ENCODE measurements at regions not wholly inside any gene's neighbourhood (a gene's known extent, or its start where the extent isn't known, plus 50 kb on each side); places are given as distances from the start of the nearest gene placed in this dataset.
"Not testable (repeated sequence)": the region's sequence is repeated elsewhere in the genome, so short reads cannot be mapped to it uniquely, and the experiment has no call there.

DNA sequence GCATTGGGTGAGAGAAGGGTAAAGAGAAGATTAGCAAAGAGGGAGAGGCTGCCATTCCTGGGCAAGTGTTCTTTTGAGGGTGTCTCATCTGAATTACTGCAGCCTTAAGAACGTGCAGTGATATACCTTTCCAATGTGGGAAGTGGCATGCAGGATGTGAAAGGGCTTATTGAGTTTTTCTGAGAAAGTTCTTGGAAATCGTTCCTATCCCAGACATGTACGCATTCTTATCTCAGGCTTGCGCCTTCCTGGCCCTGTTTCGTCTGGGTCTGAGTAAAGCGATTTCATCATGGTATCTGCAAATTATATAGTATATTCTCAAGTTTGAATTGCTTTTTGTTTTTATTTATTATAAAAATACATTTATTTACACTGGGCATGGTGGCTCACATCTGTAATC lies 699.8 kb downstream of the TRAM1L1 start:
- ATAC-seq: no peak
- intact Hi-C loops (cut with micrococcal nuclease): no loop called here

DNA sequence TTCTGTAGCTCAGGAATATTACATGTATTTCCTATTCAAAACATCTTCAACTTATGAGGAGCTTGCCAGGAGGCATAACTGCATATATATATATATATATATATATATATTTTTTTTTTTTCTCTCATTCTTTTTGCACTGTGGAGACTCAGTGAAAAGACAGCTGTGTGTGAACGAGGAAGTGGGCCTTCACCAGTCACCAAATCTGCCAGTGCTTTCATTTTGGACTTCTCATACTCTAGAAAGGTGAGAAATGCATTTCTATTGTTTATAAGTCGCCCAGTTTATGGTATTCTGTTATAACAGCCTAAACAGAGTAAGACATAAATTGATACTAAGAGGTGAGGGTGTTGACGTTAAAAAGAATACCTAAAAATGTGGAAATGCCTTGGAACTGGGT lies 710.6 kb downstream of the TRAM1L1 start:
- no peak for DNase-seq
- intact Hi-C loops (cut with micrococcal nuclease): no loop called here
- ATAC-seq: no peak

More for the DNA sequence above, 699.8 kb downstream of the TRAM1L1 start:
- DNase-seq: no peak

DNA sequence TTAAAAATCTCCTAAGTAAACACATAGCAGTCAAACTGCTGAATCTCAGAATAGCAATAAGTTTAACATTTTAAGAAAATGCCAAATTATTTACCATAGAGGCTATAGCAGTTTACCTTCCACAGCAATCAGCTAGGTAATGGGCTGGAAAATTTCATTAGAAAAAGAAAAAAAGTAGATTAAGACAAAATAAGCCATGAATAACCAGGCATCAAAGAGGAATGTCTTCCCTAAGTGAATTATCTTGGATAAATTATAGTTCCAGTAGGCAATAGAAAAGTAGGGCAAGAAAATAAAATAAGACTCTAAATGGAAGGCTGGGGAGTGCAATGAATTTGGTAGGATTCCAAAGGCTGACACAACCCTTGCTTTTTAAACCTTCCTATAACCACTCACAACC lies 722.8 kb downstream of the TRAM1L1 start:
- ATAC-seq: no peak
- DNase-seq: no peak
- intact Hi-C loops (cut with micrococcal nuclease): no loop called here

DNA sequence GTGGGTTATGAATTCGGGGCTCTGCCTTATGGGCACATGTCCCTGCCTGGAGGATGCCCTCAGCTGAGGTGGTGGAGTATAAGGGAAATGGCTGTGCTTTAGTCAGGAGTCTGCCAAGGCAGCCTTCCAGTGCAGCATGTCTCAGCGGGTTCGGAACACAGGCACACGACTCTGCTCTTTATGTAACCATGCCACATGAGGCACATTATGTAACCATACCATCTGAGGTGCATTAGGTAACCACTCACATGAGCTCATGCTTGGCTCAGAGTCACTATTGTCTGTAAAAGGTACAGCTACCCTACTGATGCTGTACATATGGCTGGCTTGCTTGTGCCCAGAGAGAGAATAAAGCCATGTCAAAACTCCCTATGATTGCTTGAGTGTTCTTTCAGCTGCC lies 723.6 kb downstream of the TRAM1L1 start:
- no peak for ATAC-seq
- intact Hi-C loops (cut with micrococcal nuclease): no loop called here
- no peak for DNase-seq

DNA sequence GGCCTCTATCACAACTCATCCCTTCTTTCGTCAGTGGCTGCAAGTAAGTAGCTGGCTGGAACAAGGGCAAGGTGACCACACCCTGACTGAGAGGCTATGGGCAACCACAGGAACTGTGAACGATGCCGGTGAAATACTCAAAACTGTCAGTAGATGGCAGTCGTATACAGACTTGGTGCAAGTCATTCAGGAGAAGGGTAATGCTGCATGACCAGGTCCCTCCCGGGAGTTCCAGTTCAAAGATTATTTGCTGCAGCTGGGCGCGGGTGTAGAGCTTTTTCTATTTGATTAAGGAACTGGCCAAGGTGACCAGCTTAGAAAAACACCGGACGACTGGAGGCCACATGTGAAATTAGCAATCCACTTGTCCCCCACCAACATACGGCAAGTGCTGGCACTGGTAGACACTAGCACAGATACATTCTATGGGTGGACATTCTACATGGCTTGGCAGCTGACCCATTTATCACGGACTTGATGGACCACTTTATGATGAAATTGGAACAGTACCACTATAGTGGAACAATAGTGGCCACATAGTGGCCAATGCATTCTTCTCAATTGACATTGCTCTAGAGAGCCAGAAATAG lies 726.6 kb downstream of the TRAM1L1 start:
- intact Hi-C loops (cut with micrococcal nuclease): no loop called here
- DNase-seq: no peak
- ATAC-seq: peak; percentile 57

DNA sequence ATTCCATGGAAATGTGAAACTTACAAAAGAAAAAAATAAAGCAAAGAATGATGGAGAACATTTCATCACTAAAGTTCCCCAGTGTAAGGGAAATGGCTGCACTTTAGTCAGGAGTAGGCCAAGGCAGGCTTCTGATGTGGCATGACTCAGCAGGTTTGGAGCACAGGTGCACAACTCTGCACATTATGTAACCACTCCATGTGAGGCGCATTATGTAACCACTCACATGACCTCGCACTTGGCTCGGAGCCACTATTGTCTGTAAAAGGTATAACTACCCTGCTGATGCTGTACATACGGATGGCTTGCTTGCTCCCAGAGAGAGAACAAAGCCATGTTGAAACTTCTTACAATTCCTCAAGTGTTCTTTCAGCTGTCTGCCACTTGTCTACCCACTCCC lies 727.6 kb downstream of the TRAM1L1 start:
- no peak for DNase-seq

DNA sequence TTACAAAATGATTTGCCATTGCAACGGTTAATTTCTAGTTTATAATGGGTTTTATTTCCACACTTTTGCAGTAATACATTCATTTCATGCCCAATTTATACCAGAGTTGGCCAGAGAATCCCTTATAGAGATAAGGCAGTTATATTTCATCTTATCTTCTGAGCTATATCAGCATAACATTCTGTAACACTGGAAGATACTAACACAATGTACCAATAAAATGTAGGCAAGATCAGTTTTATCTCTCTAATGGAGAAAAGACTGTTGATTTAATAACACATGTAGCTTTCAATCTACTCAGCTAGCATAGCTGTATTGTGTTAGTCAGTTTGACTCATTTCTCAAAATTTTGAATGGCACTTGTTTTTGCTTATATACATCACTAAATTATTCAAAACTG lies 738.6 kb downstream of the TRAM1L1 start:
- ATAC-seq (no peak), DNase-seq (no peak)
- intact Hi-C loops (cut with micrococcal nuclease): no loop called here

More for the DNA sequence above, 727.6 kb downstream of the TRAM1L1 start:
- intact Hi-C loops (cut with micrococcal nuclease): no loop called here
- no peak for ATAC-seq

DNA sequence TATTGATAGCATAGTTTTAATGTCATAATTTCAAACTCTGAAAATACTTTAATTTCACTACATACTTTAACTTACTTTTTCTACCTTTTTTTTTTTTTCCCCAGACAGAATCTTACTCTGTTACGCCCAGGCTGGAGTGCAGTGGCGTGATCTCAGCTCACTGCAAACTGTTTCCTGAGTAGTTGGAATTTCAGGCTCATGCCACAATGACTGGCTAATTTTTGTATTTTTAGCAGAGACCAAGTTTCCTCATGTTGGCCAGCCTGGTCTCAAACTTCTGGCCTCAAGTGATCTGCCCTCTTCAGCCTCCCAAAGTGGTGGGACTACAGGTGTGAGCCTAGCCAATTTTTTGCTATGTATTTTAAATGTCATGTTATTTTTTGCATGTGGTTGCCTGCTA lies 741.6 kb downstream of the TRAM1L1 start:
- peak; percentile 38 for ATAC-seq
- no peak for DNase-seq
- intact Hi-C loops (cut with micrococcal nuclease): no loop called here

DNA sequence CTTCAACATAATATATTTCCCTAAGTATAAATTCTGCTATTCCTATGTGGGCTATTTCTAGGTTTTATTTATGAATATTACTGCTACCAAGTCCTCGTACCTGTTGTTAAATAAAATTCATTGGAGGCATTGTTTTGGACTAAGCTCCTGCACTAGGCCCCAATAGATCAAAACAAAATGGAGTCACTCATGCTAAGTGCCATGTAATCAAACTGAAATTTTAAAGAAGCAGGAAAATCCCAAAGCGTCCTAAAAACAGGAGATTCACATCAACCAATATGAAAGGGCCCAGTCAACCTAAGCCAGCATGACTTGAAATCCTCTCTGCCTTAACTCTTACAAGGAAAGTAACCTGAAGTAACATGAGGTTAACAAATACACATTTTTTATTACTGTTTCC lies 743.2 kb downstream of the TRAM1L1 start:
- intact Hi-C loops (cut with micrococcal nuclease): no loop called here
- no peak for ATAC-seq
- DNase-seq: no peak

DNA sequence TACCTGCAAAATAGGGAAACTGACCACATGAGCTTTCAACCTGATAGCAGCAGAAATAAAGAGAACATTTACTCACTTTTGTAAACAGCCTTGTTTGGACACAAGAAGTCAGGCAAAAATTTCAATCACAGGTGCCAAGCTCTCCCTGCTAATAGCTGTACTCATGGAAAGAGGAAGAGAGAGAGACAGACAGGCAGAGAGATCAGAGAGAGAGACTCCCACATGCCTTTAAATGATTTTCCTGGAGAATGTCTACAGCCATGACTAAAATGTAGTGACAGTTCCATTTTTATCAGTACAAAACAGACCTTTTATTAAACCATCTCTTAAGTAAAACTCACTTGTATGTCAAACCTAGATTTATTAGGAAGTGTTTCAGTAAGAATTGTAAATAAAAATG lies 752.9 kb downstream of the TRAM1L1 start:
- no peak for ATAC-seq

DNA sequence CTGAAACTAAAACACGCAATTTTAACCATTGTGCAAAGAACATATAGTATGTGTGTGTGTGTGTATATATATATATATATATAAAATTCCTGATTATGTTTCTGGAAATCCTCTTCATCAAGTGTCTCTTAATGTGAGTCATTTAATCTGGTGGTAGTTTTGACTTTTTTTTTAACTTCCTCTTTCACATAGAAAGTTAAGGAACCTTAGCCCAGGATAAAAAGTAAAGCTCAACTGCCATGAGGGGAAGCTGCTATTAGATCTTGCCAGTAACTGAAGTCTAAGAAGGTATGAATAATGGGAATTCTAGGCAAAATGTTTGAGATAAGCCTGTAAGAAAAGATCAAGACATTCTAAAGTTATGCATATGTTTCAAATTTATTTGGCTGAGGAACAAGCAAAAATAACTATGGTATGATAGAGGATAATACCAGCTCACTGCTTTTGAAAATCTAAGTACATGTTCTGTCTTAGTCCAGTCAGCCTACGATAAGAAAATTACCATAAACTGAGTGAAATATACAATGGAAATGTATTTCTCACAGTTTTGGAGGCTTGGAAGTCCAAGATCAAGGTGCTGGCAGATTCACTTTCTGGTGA lies 757.0 kb downstream of the TRAM1L1 start:
- ATAC-seq: no peak
- intact Hi-C loops (cut with micrococcal nuclease): no loop called here
- no peak for DNase-seq

More for the DNA sequence above, 752.9 kb downstream of the TRAM1L1 start:
- no peak for DNase-seq
- intact Hi-C loops (cut with micrococcal nuclease): no loop called here

DNA sequence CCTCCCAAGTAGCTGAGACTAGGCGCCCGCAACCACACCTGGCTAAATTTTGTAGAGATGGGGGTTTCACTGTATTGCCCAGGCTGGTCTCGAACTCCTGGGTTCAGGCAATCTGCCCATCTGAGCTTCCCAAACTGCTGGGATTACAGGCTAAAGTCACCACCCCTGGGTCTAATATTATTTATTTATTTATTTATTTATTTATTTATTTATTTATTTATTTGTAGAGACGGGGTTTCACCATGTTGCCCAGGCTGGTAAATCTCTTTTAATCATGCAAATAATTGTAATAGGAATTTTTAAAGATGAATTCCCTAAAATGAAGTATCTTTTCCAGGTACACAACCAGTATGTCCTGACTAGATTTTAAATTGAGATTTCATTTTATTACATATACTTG lies 761.8 kb downstream of the TRAM1L1 start:
- DNase-seq (no peak), ATAC-seq (no peak)
- intact Hi-C loops (cut with micrococcal nuclease): no loop called here

DNA sequence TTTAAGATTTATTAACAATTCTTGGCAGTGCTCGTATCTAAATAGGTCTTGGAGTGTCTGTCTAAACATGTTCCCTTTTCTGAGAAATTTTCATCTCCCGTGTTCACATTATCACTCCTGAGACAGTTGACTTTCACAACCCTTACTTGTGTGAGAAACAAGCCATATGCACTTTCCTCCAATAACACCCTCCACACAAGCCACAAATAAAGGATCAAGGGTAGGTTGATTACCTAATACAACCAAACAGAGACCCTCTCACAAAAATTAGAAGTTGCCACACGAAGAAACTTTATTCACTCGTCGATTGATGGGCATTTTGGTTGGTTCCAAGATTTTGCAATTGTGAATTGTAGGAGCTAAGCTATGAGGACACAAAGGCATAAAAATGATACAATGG lies 763.9 kb downstream of the TRAM1L1 start:
- intact Hi-C loops (cut with micrococcal nuclease): no loop called here
- no peak for DNase-seq
- no peak for ATAC-seq

DNA sequence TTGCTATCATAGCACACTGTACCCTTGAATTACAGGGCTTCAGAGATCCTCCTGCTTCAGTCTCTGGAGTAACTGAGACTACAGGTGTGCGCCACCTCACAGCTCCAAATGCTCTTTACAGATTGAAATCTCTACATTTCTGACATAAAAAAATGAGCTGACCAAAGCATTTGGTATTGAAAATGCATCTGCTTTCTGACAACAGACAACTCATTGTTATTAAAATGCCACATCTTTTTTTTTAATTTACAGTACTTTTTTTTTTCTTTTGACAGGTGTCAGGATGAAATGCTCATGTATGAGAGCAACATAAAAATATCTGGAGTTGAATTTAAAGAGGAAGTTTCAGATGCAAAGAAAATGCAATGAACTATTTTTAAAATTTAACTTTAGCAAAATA lies 764.5 kb downstream of the TRAM1L1 start:
- DNase-seq: no peak
- no peak for ATAC-seq
- intact Hi-C loops (cut with micrococcal nuclease): no loop called here

DNA sequence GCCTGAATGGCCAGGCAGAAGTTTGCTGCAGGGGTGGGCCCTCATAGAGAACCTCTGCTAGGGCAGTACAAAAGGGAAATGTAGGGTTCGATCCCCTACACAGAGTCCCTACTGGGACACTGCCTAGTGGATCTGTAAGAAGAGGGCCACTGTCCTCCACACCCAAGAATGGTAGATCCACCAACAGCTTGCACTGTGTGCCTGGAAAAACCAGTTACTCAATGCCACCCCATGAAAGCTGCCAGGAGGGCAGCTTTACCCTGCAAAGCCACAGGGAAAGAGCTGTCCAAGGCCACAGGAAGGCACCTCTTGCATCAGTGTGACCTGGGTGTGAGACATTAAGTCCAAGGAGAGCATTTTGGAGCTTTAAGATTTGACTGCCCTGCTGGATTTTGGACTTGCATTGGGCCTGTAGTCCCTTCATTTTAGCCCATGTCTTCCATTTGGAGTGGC lies 781.6 kb downstream of the TRAM1L1 start:
- no peak for ATAC-seq

DNA sequence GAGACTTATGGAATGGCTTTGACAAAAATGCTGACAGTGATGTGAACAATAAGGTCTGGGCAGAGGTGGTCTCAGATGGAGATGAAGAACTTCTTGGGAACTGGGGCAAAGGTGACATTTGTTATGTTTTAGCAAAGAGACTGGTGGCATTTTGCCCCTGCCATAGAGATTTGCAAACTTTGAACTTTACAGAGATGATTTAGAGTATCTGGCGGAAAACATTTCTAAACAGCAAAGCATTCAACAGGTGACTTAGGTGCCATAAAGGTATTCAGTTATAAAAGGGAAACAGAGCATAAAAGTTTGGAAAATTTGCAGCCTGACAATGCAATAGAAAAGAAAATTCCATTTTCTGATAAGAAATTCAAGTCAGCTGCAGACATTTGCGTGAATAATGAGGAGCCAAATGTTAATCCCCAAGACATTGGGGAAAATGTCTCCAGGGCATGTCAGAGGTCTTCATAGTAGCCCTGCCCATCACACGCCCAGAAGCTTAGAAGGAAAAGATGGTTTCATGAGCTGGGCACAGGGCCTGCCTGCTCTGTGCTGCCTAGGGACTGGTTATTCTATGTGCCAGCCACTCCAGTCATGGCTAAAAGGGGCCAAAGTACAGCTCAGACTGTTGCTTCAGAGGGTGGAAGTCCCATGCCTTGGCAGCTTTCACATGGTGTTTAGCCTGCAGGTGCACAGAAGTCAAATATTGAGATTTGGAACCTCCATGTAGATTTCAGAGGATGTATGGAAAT lies 782.2 kb downstream of the TRAM1L1 start:
- intact Hi-C loops (cut with micrococcal nuclease): no loop called here
- ATAC-seq: no peak
- no peak for DNase-seq

More for the DNA sequence above, 781.6 kb downstream of the TRAM1L1 start:
- intact Hi-C loops (cut with micrococcal nuclease): no loop called here
- no peak for DNase-seq

DNA sequence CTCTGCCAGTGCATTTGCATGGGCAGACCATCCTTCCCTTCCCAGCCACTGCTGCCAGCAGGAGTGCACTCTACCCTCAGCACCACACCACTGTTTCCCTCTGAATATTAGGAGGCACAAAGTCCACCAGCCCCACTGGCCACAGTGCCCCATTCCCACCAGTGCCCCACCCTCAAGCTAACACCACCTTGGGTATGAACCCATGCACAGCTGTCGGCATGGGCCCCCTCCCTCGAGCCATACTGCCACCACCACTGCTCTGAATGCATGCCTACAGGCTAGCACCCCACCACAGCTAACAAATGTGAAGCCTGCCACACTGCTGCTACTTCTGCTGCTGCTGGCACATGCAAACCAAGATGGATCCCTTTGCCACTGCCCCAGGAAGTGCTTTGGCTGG lies 810.4 kb downstream of the TRAM1L1 start:
- intact Hi-C loops (cut with micrococcal nuclease): no loop called here
- DNase-seq: no peak
- no peak for ATAC-seq

DNA sequence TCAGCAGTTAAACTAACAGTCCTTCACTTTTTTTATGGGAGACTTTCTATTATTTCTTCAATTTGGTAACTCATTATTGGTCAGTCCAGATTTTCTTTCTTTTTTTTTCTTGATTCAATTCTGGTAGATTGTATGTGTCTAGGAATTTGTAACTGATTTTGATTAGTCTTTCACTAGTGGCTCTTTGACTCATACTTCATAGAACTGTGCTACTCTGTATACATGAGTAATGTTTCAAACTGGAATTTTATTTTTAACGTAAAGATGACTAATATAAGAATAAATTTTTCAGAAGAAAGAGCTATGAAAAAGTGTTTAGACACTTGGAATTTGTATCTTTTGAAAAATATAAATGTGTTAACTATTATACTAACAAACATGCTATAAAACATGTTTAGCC lies 813.0 kb downstream of the TRAM1L1 start:
- no peak for ATAC-seq
- intact Hi-C loops (cut with micrococcal nuclease): no loop called here
- DNase-seq: no peak

DNA sequence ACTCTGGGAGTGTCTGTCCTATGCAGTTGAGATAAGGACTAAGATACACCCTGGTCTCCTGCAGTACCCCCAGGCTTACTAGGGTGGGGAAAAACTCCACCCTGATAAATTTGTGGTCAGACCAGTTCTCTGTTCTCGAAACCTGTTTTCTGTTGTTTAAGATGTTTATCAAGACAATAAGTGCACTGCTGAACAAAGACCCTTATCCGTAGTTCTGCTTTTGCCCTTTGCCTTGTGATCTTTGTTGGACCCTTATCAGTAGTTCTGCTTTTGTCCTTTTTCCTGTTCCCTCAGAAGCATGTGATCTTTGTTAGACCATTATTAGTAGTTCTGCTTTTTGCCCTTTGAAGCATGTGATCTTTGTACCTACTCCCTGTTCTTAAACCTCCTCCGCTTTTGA lies 824.4 kb downstream of the TRAM1L1 start:
- intact Hi-C loops (cut with micrococcal nuclease); ATAC-seq; DNase-seq: not testable (repeated sequence)

DNA sequence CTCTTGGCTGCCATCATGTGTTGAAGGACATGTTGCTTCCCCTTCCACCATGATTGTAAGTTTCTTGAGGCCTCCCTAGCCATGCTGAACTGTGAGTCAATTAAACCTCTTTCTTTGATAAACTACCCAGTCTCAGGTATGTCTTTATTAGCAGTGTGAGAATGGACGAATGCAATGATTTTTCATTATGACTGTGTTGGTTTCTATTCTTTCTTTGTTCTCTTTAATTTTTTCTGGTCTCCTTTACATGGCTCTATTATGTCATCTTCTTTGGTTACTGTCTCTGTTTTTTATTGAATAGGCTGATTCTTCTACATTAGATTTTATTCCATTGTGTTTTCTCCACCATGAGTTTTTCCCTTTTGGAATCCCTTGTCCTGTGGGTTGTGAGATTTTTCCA lies 840.6 kb downstream of the TRAM1L1 start:
- intact Hi-C loops (cut with micrococcal nuclease): no loop called here
- no peak for ATAC-seq
- DNase-seq: no peak

DNA sequence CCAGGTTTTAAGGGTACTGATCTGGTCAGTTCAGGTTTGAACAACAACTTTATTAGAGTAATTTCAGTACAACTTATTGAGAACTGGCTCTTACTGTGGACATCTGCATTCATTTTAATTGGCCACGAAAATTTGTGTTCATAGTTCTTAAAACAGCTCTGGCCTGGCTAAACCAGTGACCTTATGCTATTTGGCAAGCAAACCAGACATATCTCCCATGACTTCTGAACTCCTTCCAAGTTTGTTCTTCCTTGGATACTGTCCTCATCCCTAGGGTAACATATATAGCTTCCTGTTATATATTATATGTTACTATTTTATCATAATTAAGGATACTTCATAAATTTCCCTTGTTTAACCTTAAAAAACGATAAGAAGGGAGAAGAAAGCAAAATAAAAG lies 841.9 kb downstream of the TRAM1L1 start:
- DNase-seq (no peak), ATAC-seq (no peak)
- intact Hi-C loops (cut with micrococcal nuclease): no loop called here
